Vagina (tissue), 2 donors: ENCODE measurements at regions not wholly inside any gene's neighbourhood (a gene's known extent, or its start where the extent isn't known, plus 50 kb on each side); places are given as distances from the start of the nearest gene placed in this dataset.

Experiments
- POLR2A ChIP-seq, 2 donors: fragments of 450-650 bp; IDR thresholded peaks; one replicate each; pipeline ENCODE4 v1.6.1; 2017; ENCODE audit warnings: antibody characterized with exemption in 2 of 2, mild to moderate bottlenecking in 2 of 2, moderate library complexity in 2 of 2
- POLR2AphosphoS5 ChIP-seq, 2 donors: sonication (generic); formaldehyde crosslinking; IDR thresholded peaks; one replicate each; pipeline ENCODE4 v1.9.0; 2017; ENCODE audit warnings: antibody characterized with exemption in 2 of 2, mild to moderate bottlenecking in 2 of 2, low read depth in 1 of 2; ENCODE audit not compliant: insufficient read depth in 1 of 2
- TF ChIP-seq, protein P1 (sequence below), 3 experiments: fragments of 450-650 bp in 2 of 3; fragments of 200-600 bp in 1 of 3; sonication (generic) in 1 of 3; IDR thresholded peaks; one replicate each; pipeline ENCODE4 v1.5.1; 2017 to 2019; ENCODE audit warnings: antibody characterized with exemption in 3 of 3, mild to moderate bottlenecking in 2 of 3, moderate library complexity in 2 of 3

DNA sequence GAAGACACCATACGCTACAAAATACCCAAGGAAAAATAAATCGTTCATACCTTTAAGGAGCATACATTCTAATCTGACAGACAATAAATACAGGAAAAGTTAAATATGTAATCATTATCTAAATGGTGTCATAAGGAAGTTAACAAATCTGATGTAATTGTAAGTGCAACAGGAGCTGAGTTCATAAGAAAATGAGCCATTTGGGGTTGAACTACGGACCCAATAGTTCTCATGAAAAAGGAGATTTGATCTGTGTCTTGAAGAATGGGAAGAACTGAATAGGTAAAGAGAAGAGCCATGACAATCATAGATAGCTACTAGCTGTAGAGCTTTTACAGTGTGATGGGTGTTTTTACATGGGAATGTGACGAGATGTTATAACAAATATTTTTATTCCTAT, 175.6 kb downstream of the ANKRD50 start:
- TF ChIP-seq, protein P1, sequence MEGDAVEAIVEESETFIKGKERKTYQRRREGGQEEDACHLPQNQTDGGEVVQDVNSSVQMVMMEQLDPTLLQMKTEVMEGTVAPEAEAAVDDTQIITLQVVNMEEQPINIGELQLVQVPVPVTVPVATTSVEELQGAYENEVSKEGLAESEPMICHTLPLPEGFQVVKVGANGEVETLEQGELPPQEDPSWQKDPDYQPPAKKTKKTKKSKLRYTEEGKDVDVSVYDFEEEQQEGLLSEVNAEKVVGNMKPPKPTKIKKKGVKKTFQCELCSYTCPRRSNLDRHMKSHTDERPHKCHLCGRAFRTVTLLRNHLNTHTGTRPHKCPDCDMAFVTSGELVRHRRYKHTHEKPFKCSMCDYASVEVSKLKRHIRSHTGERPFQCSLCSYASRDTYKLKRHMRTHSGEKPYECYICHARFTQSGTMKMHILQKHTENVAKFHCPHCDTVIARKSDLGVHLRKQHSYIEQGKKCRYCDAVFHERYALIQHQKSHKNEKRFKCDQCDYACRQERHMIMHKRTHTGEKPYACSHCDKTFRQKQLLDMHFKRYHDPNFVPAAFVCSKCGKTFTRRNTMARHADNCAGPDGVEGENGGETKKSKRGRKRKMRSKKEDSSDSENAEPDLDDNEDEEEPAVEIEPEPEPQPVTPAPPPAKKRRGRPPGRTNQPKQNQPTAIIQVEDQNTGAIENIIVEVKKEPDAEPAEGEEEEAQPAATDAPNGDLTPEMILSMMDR (IDR thresholded peaks at IDR 0.05) = no peak
- TF ChIP-seq POLR2A (IDR thresholded peaks at IDR 0.05) (no peak), POLR2AphosphoS5 (IDR thresholded peaks at IDR 0.05; ENCODE audit: insufficient read depth in 1 of 2, low read depth in 1 of 2) (no peak)
